ENCODE measurements at regions not wholly inside any gene's neighbourhood (a gene's known extent, or its start where the extent isn't known, plus 50 kb on each side); places are given as distances from the start of the nearest gene placed in this dataset.

DNA sequence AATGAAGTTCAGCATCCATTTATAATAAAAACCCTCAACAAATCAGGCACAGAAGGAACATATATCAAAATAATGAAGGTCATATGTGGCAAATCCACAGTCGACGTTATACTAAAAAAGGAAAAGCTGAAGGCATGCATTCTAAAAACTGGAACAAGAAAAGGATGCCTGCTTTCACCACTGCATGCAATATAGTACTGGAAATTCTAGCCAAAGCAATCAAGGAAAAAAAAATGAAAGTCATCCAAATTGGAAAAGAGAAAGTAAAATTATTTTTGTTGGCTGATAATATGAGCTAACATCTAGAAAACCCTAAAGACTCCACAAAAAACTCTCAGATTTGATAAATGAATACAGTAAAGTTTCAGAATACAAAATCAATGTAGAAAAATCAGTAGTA, 1123.2 kb downstream of the TBL1XR1 start:
- no peak for DNase-seq (ENCODE audit: low read depth)
- no peak overlapping the region for H3K4me3 ChIP-seq (ENCODE audit: low read depth, low read length)
- TF ChIP-seq, protein P1, sequence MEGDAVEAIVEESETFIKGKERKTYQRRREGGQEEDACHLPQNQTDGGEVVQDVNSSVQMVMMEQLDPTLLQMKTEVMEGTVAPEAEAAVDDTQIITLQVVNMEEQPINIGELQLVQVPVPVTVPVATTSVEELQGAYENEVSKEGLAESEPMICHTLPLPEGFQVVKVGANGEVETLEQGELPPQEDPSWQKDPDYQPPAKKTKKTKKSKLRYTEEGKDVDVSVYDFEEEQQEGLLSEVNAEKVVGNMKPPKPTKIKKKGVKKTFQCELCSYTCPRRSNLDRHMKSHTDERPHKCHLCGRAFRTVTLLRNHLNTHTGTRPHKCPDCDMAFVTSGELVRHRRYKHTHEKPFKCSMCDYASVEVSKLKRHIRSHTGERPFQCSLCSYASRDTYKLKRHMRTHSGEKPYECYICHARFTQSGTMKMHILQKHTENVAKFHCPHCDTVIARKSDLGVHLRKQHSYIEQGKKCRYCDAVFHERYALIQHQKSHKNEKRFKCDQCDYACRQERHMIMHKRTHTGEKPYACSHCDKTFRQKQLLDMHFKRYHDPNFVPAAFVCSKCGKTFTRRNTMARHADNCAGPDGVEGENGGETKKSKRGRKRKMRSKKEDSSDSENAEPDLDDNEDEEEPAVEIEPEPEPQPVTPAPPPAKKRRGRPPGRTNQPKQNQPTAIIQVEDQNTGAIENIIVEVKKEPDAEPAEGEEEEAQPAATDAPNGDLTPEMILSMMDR (IDR thresholded peaks at IDR 0.05; ENCODE audit: insufficient read depth, low read length) = no peak

DNA sequence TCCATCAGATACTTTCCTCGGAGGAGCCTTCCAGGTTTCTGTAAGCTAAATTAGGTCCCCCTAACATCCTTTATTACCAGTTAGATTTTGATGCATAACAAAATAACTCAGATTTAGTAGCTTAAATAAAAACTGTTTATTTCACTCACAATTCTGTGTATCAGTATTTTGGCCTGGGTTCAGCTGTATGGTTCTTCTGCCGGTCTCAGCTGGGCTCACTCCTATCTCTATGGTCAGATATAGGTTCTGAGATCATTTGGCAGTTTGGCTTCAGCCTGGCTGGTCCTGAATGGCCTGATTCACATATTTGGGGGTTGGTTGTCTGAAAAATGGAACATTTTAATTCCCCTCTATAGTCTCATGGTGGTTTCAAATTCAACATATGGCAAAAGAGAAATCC, 1125.3 kb downstream of the TBL1XR1 start:
- no peak for DNase-seq (ENCODE audit: low read depth)
- no peak overlapping the region for H3K4me3 ChIP-seq (ENCODE audit: low read depth, low read length)
- TF ChIP-seq, protein P1 (IDR thresholded peaks at IDR 0.05; ENCODE audit: insufficient read depth, low read length) = no peak

DNA sequence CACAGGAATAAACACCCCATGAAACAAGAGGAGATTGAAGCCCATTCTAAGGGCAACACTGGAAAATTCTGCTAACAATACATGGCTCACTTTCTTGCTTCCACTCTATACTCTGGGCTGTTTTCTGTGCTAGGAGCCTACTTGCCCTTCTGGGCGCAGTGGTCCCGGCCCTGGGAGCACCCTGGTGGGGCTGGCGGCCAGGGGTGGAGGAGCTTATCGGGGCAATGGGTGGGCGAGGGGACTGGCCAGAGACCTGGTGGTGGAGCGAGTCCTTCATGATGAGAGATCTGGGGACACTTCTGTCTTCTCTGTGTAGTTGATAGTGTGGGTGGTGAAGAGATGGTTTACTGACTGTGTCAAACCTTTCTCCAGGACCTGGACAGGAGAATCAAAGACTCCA, 1128.5 kb downstream of the TBL1XR1 start:
- H3K4me3 ChIP-seq (ENCODE audit: low read depth, low read length) = no peak overlapping the region
- TF ChIP-seq, protein P1 (IDR thresholded peaks at IDR 0.05; ENCODE audit: insufficient read depth, low read length) = no peak
- DNase-seq (ENCODE audit: low read depth) = no peak

DNA sequence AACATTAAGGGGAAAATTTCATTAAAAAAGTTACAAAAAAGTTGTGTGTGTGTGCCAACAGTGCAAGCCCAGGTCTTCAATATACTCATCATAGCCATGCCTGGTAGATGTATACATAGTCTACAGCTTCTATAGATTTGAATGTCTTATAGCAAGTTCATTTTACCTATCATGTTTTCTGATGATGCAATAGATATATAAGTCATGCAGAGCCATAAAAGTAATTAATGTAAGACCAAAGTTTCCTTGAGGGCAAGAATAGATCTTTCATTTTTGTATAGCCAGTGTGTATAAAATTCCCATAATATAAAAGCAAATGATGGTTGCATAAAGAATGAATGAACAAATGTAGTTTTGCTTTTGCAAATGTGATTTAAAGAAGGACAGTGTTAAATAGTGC, 1138.4 kb downstream of the TBL1XR1 start:
- no peak overlapping the region for H3K4me3 ChIP-seq (ENCODE audit: low read depth, low read length)
- TF ChIP-seq, protein P1 (IDR thresholded peaks at IDR 0.05; ENCODE audit: insufficient read depth, low read length) = no peak
- no peak for DNase-seq (ENCODE audit: low read depth)

DNA sequence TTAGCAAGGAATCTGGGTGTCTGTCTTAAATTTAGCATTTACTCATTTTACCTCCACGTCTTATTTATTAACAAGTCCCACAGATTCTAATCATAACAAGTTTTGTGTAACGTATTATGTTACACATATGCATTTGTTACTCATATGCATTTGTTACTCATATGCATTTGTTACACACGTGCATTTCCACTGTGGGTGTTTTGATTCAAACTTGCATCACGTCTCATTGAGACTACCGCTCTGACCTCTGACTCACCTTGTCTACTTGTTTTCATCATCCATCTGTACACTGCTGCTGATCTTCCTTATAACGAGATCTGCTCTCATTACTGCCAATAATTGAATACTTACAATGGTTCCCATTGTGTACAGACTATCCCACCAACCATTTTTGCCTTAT, 1141.4 kb downstream of the TBL1XR1 start:
- no peak overlapping the region for H3K4me3 ChIP-seq (ENCODE audit: low read depth, low read length)
- DNase-seq (ENCODE audit: low read depth) = no peak
- TF ChIP-seq, protein P1 (IDR thresholded peaks at IDR 0.05; ENCODE audit: insufficient read depth, low read length) = no peak

DNA sequence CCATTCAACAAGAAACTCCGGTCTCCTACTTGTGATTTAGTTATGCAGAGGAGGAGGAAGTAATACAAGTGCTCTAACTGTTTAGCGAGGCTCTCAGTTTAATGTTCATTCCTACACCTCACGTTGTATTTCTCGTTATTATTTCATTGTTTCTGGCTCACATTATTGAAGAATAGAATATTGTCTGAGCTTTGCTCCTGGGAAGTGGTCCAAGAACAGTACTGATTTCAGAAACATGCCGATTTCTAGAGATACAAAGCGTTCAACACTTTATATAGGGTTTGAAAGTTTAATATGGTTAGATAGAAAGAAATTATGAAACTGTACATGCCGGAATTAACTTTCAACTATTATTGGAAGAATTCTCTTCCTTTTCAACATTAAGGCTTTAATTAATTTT, 1145.5 kb downstream of the TBL1XR1 start:
- TF ChIP-seq, protein P1 (IDR thresholded peaks at IDR 0.05; ENCODE audit: insufficient read depth, low read length) = no peak
- DNase-seq (ENCODE audit: low read depth) = no peak
- no peak overlapping the region for H3K4me3 ChIP-seq (ENCODE audit: low read depth, low read length)

DNA sequence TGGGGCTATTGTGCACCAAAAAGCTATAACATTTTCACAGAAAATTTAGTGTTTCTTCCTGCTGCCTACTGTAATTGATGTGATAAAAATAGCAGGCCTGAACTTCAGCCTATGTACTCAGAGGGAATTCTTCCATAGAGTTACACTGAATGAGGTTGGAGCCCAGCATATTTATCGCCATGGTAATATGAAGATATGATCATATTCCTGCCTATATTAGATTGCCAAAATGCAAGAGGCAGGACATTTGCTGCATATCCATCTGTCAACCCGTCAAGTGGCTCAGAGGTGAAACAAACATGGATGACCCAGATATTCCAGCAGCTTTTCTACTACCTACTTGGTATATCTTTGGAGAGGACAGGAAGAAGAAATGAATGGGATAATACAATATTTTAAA, 1150.6 kb downstream of the TBL1XR1 start:
- H3K4me3 ChIP-seq (ENCODE audit: low read depth, low read length) = no peak overlapping the region
- no peak for DNase-seq (ENCODE audit: low read depth)
- TF ChIP-seq, protein P1 (IDR thresholded peaks at IDR 0.05; ENCODE audit: insufficient read depth, low read length) = no peak
